ENCODE measurements at regions not wholly inside any gene's neighbourhood (a gene's known extent, or its start where the extent isn't known, plus 50 kb on each side); places are given as distances from the start of the nearest gene placed in this dataset.
"Not testable (repeated sequence)": the region's sequence is repeated elsewhere in the genome, so short reads cannot be mapped to it uniquely, and the experiment has no call there.

DNA sequence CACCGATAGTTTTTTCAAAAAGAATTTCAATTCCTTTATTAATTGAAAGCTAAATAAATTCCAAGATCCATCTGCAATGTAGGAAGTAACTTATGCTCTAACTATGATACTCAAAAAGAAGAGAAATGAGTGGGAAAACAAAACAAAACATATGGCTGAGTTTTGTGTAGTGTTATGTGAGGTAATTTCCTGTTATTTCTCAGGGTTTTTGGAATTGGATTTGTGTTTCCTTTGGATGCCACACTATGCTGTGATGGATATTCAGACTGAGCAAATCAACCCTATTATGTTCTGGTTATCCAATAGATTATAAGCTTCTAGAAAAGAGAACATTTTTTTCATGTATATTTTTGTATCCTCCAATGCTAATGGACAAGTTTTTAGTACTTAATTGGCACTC is 73.4 kb upstream of the RAPGEF2 start:
- no peak overlapping the region for H3K27ac ChIP-seq
- H3K4me3 ChIP-seq = no peak overlapping the region
- no peaks in the 10 kb centered on the region for H3K9me3 ChIP-seq
- no peaks in the 10 kb centered on the region for H3K27me3 ChIP-seq (replicated peaks; ENCODE audit: insufficient read depth)
- no peaks in the 10 kb centered on the region for H3K36me3 ChIP-seq
- no peak for ATAC-seq (ENCODE audit: insufficient number of reproducible peaks, low FRiP score, low read depth)
- TF ChIP-seq, protein P1, sequence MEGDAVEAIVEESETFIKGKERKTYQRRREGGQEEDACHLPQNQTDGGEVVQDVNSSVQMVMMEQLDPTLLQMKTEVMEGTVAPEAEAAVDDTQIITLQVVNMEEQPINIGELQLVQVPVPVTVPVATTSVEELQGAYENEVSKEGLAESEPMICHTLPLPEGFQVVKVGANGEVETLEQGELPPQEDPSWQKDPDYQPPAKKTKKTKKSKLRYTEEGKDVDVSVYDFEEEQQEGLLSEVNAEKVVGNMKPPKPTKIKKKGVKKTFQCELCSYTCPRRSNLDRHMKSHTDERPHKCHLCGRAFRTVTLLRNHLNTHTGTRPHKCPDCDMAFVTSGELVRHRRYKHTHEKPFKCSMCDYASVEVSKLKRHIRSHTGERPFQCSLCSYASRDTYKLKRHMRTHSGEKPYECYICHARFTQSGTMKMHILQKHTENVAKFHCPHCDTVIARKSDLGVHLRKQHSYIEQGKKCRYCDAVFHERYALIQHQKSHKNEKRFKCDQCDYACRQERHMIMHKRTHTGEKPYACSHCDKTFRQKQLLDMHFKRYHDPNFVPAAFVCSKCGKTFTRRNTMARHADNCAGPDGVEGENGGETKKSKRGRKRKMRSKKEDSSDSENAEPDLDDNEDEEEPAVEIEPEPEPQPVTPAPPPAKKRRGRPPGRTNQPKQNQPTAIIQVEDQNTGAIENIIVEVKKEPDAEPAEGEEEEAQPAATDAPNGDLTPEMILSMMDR (IDR thresholded peaks at IDR 0.05) = no peak
- no peak for DNase-seq (ENCODE audit: low spot score)
- peaks cover 10 to 11% of the 10 kb centered on the region in 2 donors for H3K4me1 ChIP-seq (ENCODE audit: control insufficient read depth in 1 of 2, low read depth in 2 of 2)

DNA sequence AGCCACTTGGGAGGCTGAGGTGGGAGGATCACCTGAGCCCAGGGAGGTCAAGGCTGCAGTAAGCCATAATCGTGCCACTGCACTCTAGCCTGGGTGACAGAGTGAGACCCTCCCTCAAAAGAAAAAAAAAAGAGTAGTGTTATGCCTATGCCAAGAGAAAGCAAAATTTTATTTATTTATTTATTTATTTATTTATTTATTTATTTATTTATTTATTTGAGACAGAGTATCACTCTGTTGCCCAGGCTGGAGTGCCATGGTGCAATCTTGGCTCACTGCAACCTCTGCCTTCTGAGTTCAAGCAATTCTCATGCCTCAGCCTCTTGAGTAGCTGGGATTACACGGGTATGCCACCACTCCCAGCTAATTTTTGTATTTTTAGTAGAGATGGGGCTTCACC is 72.6 kb upstream of the RAPGEF2 start:
- ATAC-seq (ENCODE audit: insufficient number of reproducible peaks, low FRiP score, low read depth); DNase-seq (ENCODE audit: low spot score); H3K27ac ChIP-seq; H3K4me3 ChIP-seq; H3K36me3 ChIP-seq; H3K27me3 ChIP-seq (replicated peaks; ENCODE audit: insufficient read depth); H3K9me3 ChIP-seq: not testable (repeated sequence)
- H3K4me1 ChIP-seq (ENCODE audit: control insufficient read depth in 1 of 2, low read depth in 2 of 2) = peaks cover 10 to 11% of the 10 kb centered on the region in 2 donors

DNA sequence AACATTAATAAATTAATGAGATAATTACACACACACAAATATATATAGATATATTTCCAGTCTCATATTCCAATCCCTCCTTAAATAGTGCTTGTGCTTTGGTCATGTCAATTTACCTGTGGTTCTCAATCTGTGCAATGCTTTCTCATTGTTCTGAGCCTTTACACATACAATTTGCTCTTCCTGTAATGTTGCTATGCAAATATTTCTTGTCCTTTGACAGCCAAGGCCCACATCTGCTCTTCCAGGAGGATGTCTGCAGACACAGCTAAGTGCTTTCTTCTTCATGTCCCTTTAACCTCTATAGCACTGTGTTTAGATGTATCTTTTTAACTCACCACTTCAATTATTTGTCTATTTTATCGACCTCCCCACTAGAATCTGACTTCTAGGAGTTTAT is 67.3 kb upstream of the RAPGEF2 start:
- TF ChIP-seq, protein P1 (IDR thresholded peaks at IDR 0.05) = no peak
- Histone ChIP-seq H3K4me1 (ENCODE audit: control insufficient read depth in 1 of 2, low read depth in 2 of 2) (no peaks in the 10 kb centered on the region), H3K27ac (no peak overlapping the region), H3K36me3 (no peaks in the 10 kb centered on the region), H3K9me3 (no peaks in the 10 kb centered on the region), H3K27me3 (replicated peaks; ENCODE audit: insufficient read depth) (no peaks in the 10 kb centered on the region), H3K4me3 (no peak overlapping the region)
- DNase-seq (ENCODE audit: low spot score) = no peak
- ATAC-seq (ENCODE audit: insufficient number of reproducible peaks, low FRiP score, low read depth) = no peak

DNA sequence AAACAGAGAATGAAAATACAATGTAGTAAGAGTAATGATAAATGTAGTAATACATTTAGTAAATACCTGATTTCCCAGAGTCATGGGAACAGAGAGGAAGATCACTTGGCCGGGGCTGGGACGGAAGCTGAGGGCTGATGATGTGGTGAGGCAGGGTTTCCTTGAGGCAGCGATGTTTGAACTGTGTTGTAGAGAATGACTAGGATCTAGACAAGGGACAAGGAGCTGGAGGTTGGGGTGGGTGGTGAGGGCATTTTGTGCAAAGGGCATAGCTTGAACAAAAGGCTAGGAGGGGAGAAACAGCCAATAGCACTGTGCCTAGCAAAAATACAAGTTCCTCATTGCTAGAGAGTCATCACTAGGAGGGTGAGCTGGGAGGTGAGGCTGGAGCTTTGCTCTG is 64.3 kb upstream of the RAPGEF2 start:
- Histone ChIP-seq H3K36me3 (no peaks in the 10 kb centered on the region), H3K4me3 (no peak overlapping the region), H3K9me3 (no peaks in the 10 kb centered on the region), H3K27me3 (replicated peaks; ENCODE audit: insufficient read depth) (no peaks in the 10 kb centered on the region), H3K4me1 (ENCODE audit: control insufficient read depth in 1 of 2, low read depth in 2 of 2) (no peaks in the 10 kb centered on the region), H3K27ac (no peak overlapping the region)
- no peak for DNase-seq (ENCODE audit: low spot score)
- ATAC-seq (ENCODE audit: insufficient number of reproducible peaks, low FRiP score, low read depth) = no peak
- TF ChIP-seq, protein P1 (IDR thresholded peaks at IDR 0.05) = no peak

DNA sequence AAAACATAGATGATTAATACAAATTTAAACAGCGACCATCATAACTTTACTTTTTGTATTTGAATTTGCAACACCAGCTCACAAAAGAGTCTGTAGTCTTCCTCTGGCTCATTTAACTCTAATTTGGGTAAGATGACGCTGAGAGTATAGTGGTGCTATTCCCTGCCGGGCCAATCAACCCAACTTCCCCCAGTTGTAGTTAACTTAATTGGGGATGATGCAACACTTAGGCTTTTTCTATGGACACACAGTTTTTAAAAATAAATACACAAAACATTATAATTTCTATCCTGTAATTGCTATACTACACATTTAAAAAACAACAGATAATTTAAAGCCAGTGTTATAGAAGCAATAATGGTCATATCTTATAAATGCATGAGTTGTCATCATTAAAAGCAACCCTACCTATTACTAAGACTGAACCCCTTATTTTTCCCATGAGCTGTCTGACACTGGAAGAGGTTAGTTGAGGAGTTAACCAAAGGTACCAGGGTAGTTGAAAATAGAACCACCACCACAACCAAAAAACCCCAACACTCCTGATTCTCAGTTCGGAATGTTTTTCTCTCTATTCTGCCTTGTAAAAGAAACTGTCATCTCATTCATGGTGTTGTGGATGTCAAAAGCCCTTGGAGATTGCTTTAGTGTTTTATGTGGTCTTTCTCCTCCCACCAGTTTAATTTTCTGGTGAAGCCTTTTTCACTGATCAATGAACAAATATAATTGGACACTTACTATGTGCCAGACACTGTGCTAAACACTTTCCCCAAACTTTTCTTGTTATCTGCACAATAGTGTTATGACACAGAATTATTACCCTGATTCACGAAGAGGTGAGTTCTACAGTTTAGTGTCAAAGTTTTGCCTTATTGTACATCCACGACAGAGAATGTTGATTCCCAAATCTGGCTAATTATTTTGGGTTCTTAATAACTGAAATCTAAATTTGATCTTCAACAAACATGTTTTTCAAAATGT is 61.5 kb upstream of the RAPGEF2 start:
- ATAC-seq (ENCODE audit: insufficient number of reproducible peaks, low FRiP score, low read depth) (no peak), DNase-seq (ENCODE audit: low spot score) (no peak)
- no peak overlapping the region for H3K27ac ChIP-seq
- no peaks in the 10 kb centered on the region for H3K4me1 ChIP-seq (ENCODE audit: control insufficient read depth in 1 of 2, low read depth in 2 of 2)
- no peak overlapping the region for H3K4me3 ChIP-seq
- TF ChIP-seq, protein P1 (IDR thresholded peaks at IDR 0.05) = no peak
- H3K36me3 ChIP-seq = no peaks in the 10 kb centered on the region
- no peaks in the 10 kb centered on the region for H3K9me3 ChIP-seq
- H3K27me3 ChIP-seq (replicated peaks; ENCODE audit: insufficient read depth) = no peaks in the 10 kb centered on the region

Data from thoracic aorta (tissue), 2 donors.